Inflammatory macrophage treated with lipopolysaccharide for 4 hours (primary cell): ENCODE measurements at regions not wholly inside any gene's neighbourhood (a gene's known extent, or its start where the extent isn't known, plus 50 kb on each side); places are given as distances from the start of the nearest gene placed in this dataset.
A peak's percentile ranks its signal among the peaks of the same experiment; 100 is the strongest.

Experiments
- DNase-seq: peaks from one replicate; pipeline ENCODE4 v3.0.0-alpha.2; 2020

DNA sequence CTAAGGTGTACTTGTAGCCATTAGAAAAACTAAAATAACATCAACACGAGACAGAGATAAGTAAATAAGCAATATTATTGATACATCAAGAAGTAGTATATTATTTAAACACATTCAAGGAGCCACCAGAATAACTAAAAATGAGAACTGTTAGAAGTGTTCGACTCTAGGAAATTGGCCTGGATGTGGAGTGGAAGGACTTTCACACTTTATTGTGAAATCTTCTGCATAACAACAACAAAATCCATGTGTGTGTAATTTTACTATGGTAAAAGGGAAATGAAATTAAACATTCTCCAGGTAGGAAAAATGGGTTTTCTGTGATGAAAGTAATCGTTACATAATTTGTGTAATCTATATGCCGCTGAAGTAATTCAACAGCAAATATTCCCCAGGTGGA, 96.3 kb upstream of the RNF152 start:
- no peak for DNase-seq

DNA sequence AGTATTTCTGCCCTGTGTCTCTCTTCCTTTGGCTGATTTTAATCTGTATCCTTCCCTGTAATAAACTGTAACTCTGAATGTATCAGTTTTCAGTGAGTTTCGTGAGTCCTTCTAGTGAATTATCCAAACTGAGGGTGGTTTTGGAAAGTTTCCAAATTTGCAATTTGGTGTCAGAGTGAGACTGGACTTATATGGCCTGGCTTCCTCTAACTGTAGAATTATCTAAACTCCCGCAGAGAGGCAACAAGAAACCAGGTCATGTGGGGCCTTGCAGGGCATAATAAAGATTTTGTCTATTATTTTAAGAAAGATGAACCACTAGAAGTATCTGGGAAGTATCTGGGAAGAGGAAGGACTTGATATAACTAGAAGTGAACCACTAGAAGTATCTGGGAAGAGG, 95.3 kb upstream of the RNF152 start:
- DNase-seq = no peak

DNA sequence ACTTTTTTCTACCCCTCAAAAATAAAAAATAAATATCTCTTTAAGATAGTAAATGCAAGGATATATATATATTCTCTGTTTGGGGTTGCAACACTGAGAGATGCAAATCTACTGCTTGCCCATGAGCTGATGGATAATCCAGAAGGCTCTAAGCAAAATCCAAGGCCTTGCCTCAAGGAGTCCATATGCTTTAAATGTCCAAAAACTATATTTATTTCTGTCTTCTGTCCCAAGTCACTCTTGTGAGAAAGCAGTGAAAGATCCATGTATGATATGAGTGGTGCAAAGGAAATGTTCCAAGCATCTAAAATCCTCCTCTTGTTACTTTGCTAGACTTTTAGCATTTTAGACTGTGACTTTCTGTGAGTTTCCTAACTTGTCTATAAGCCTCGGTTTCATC, 92.9 kb upstream of the RNF152 start:
- no peak for DNase-seq

DNA sequence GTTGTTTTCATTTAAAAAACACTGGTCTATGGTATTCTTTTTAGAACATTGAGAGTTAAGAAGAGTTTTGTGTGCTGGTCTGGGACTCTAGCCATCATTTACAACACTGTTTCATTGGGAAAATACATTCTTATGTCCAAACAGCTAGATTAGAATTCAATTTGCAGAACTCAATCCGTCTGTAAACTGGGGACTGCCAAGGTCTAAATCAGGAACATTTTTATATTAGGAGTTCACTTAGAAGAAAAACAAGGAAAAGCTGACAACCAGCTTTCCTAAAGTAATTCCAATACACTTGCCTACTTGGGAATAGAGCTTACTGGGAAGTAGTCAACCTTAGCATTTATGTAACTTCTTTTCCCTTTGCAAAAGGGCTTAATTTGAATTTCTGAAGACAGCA, 91.5 kb upstream of the RNF152 start:
- no peak for DNase-seq

DNA sequence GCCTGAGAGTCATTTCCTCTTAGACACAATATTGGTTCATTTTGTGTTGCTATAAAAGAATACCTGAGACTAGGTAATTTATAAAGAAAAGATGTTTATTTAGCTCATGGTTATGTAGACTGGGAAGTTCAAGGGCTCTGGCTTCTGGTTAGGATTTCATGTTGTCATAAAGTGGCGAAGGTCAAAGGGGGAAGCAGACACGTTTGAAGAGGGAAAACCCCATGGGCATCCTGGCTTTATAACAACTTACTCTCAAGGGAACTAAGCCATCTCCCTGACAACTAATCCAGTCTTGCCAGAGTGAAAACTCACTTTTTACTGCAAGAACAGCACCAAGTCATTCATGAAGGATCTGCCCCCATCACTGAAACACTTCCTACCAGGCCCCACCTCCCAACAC, 89.7 kb upstream of the RNF152 start:
- peak; percentile 68 for DNase-seq

DNA sequence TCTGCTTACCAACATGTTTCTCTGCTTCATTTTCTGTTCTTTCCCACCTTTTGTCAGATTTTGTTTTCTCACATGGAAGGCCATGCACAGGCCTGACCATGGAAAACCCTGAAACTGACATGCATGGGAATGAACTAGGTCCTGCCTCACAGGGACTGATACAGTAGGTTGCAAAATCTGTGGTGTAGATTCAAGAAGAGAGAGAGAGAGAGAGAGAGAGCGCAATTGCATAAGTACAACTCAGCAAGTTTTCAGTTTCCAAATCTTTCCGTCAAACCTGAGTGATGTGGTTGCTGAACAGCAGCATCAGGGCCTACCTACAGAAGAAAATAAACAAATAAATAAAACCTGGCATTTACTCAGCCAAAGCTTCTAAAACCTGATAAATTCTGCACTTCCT, 87.5 kb upstream of the RNF152 start:
- DNase-seq = peak; percentile 82

DNA sequence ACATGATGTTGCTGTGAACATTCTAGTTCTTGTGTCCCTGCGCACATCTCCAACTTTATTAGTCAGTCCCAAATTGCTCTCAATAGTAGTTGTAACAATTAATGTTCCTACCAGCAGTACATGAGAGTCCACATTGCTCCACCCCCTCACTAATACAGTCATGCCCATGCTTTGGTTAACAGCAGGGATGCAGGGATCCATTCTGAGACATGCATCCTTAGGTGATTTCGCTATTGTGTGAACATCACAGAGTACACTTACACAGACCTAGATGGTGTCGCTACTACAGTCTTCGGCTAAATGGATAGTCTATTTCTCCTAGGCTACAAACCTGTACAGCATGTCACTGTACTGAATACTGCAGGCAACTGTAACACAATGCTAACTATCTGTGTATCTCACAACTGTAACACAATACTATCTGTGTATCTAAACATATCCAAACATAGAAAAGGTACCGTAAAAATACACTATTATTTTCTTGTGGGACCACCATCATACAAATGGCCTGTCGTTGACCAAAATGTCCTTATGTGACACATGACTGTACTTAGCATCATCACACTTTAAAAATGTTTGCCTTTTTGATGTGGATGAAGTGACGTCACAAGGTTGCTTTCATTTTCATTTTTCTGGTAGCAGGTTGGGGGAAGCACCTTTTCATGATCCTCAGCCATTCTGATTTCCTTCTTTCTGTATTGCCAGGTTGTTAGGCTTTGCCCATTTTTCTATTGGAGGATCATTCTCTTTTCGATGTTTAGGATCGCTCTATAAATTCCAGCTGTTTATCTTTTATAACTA, 82.9 kb upstream of the RNF152 start:
- peak; percentile 48 for DNase-seq

DNA sequence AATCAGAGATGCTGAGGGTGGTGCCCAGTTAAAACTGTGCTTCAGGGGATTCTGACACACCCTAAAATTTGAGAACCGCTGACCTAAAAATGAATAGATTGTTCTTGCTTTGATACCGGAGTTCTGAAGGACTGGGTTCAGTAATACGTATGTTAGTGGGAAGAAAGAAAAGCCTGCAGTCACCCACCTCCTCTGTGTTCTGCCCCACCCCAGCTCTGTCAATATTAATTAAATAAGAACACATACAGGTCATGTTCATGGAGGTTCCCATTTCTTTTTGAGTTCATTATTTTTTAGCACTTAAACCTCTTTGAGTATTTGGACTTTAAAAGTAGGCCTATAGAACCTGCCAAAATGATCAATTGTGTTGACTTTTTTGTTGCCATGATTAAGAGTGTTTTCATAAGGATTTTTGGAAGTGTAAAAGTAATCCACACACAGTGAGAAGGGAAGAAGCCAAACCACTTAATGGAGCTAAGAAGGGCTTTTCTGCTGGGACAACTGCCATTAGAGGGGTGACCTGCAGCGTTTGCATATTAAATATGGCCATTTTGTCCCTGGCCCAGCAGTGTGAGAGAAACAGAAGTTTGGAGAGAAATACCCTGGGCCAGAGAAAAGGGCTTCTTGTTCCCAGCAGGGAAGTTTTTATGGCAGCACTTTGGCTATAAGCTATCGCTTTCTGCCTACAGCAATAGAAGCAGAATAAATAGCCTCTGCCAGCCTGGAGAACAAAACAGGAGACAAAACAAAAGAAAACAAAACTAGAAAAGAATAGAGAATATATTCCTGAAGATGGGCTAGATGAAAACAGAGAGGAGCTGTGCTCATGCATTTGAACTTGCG, 80.7 kb upstream of the RNF152 start:
- DNase-seq = no peak

DNA sequence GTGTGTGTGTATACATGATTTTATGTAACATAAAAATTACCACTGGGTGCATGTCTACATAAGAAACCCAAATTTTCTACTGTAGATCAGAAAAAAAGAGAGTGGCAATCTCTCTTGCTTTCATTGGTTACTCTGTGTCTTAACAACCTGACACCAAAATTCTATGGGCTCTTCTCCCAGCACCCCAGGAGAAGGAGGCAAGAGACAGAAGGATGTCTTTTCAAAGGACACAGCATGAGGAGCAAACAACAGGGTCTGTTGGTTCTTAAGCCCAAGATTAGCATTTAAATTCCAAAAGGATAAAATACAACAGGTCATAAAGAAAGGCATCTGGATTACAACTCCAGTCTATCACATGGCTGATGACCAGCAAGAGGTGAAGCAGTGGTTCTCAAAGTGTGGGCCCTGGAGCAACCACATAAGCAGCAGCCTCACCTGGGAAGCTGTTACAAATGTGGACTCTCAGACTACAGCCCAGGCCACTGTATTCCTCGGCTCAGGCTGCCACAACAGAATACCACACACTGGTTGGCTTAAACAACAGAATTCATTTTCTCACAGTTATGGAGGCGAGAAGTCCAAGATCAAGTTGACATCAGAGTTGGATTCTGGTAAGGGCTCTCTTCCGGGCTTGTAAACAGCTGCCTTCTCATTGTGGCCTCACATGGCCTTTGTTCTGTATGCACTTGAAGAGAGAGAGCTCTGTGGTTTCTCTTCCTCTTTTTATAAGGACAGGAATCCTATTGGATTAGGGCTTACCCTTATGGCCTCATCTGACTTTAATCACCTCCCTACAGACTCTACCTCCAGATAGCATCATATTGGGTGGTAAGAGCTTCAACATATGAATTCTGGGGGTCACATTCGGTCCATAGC, 79.8 kb upstream of the RNF152 start:
- DNase-seq = peak; percentile 78

DNA sequence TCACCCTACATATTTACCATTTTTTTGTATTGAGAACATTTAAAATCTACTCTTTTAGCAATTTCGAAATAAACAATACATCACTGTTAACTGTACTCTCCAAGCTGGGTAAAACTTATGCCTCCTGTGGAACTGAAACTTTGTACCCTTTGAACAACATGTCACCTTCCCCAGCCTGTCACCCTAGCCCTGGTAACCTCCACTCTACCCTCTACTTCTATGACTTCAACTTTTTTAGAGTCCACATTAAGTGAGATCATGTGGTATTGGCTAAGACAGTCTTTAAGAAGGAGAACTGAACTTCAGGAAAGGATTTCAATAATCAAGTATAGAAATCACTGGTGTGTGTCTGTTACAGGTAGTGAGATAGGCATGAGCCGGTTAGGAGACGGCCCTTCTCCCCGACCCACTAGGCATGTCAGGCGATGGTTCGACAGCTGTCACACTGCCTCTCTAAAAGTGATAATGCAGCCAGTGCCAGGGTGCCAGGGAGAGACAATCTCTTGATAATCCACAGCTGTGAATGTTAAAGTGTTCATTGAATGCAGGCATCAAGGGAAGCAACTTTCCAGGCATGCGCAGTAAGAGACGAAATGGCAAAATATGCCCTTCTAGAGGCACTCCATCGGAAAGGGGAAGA, 74.6 kb upstream of the RNF152 start:
- peak; percentile 42 for DNase-seq

DNA sequence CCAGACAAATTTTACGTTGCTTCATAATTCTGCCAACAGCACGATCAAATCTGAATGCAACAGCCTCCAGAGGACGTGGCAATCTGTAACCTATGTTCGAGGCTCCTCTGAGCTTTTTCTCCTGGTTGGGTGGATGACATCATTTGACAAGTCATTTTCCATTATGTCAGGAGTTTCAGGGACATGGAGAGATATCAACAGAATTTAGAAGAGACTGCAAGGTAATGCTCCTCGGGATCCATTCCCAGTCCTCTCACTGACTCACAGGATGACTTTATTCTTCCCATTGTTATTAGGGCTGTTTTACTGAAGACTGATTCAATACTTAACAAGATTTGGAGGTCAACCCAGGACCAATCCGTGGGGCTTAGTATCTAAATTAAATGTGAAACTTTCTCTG, 72.5 kb upstream of the RNF152 start:
- no peak for DNase-seq

DNA sequence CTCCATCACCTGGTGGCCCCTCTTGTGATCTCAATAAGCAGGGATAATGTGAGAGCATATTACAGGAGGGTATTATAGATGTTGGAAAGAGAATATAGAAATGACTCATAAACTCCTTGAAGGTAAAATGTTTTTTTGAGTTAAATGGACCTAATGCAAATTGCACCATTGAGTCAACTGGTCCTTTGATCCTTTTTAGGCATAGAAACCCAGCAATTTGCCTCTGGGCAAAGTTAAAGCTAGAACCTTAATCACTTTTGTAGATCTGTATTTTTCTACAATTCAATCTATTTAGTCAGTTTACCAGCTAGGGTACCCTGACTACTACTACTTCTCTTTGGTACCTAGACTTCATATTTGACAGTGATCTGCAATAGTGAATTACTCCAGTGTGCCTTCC, 71.8 kb upstream of the RNF152 start:
- DNase-seq = no peak

DNA sequence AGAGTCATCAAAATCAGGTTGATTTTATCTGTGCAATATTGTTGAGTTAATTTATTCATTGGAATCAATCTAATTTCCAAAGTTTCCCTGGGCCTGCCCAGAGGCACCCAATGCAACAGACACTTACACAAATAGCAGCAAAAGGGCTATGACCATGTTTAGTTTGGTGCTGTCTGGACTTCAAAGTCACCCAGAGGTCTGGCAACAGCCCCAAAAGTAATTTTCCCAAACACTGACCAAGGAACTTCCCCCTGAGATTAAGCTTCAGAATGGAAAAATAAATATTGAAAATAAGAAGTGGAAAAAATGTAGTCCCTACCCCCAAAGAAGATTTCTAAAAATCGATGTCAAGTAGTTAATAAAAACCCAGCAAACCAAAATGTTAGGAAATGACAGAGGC, 70.9 kb upstream of the RNF152 start:
- DNase-seq = no peak

DNA sequence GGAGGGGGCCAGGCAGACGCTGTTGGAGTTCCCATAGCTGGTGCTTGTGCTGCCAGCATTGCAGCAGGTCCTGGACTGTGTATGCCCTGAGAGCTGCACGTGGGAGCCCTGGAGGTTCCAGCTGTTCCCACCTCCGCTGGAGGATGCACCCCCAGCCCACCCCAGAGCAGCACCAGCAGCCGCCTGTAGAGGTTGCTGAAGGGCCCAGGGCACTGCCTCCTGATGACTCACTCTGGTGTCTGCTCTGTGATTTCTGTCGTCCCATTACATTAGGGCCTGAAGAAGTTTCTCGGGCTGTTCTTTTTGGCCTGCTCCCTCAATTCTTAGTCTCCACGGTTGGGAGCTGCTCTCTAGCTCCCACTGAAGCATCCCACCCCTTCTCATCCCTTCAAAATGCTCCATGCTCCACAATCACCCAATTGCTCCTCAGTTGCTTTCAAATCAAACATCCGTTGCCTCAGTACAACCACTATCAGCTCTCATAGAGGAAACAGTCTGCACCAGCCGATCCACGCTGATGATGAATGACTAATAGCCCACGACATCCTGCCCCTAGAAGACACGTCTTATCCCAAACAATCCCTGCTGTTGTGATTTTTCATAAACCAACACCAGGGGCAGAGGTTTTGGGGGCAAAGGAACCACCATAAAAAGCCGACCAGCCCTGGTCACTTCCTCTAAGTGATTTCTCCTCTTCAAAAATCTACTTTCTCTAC, 65.2 kb upstream of the RNF152 start:
- DNase-seq = no peak

DNA sequence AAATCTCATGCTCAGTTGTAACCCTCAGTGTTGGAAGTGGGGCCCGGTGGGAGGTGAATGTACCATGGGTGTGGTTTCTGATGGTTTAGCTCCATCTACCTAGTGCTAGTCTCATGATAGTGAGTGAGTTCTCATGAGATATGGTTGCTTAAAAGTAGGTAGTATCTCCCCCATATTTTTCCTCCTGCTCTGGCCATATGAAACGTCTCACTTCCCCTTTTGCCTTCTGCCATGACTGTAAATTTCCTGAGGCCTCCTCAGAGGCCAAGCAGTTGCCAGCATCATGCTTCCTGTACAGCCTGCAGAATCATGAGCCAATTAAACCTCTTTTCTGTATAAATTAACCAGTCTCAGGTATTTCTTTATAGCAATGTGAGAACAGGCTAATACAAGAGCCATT, 62.8 kb upstream of the RNF152 start:
- peak; percentile 29 for DNase-seq

DNA sequence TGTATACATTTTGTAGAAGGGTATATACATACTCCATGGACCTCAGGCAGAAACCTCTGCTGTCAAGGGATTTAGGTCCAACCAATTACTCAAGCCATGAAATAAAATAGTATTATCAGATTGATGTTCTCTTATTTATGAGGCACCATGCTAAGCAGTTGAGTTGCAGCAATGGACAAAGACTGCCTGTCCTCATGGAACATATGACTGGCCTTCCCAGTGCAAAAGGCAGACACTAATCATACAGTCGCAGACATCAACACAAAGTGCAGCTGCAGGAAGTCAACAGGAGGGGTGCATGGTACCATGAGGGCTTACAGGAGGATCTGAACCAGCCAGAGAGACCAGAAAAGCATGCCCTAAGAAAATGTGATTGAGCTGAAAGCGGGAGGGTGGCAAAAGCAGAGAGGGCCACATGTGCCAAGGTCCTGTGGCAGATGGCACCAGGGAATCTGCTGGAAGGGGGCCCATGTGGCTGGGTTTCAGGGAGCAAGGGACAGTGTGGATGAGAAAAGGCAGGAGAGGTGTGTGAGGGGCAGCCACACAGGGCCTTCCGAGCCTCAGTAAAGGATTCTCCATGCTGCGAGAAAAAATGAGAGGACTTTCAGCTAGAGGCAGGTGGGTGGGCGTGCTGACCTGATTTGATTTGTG, 61.4 kb upstream of the RNF152 start:
- no peak for DNase-seq

DNA sequence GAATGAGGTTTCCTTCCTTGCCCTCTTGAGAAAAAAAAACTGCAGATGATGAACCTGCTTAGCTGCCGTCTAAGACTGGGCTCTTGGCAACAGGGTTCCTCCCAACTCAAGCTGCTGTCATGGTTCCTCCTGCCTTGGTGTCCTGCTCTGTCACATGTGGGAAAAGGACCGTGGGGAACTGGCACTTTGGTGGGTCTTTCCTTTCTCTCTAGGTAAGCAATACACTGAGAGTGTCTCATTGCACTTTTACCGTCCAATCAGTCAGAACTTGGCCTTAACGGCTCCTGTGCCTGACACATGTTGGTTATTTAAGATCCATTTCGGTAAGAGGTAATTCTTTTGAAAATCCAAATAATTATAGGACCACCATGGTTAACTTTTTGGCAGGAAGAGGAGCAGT, 60.8 kb upstream of the RNF152 start:
- DNase-seq = no peak

DNA sequence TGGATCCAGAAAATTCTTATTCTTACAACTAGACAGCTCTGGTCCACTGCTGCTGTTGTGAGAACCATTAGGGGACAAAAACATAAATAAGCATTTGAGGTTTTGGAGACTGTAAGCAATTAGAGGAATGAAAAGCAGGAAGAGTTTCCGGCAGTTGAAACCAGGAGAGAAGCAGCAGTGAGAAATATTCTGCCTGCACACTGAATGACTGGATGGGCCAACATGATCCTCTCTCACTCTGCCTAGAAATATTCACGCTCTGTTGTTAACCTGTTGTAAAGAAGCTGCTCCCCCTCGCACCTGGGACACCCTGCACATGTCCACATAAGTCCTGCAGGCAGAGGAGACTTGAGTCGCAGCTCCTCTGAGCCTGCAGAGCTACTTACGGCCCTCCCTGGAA, 60.4 kb upstream of the RNF152 start:
- DNase-seq = no peak

DNA sequence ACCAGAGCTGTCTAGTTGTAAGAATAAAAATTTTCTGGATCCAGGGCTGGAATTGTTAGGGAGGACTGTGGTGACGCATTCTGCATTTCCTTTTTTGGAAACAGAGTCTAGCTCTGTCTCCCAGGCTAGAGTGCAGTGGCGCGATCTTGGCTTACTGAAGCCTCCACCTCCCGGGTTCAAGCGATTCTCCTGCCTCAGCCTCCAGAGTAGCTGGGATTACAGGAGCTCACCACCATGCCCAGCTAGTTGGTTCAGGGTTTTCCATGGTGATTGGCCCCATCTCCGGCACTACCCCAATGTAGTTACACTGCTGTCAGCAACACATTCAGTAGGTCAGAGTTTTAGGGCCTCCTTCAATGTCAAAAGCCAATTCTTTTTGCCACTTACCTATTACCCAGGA, 58.6 kb upstream of the RNF152 start:
- DNase-seq = no peak

DNA sequence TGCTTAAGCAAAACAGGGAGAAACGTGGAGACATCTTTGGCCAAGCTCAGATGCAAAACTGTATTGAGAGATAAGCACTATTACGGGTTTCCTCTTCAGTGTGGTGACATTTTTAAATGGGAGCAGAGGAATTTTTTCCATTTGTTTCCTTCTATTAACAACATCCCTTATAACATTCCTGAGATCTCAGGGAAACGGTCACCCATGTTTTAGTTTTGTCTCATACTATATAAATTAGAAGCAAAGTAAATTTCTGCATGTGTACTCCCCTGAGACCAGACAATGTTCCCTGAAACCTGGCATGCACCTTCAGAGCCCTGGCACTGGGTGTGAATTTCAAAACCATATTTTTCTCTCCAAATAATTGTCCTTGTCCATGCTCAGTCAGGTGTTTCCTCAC, 57.6 kb upstream of the RNF152 start:
- no peak for DNase-seq

DNA sequence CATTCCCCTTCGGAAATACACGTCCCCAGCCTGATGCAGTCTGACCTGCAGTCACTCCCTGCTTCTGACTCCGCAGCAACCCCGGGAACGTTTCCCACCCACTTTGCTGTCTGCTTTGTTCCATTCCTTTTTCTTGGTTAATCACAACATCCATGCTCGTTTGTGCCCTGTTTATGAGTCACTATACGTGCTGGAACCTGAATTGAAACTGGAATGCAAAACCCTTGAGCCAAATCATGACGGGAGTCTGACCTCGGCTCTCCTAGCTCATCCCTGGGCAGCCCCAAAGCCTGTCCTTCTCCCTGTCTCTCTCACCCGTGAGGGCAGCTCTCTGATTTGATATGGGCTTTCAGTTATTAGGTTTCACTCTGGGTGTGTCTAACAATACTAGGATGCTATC, 57.1 kb upstream of the RNF152 start:
- DNase-seq = no peak
